Activated T-cell treated with anti-CD3 and anti-CD28 coated beads, Interleukin-2, amount 50 U/mL, for 24 hours (primary cell): ENCODE measurements at regions not wholly inside any gene's neighbourhood (a gene's known extent, or its start where the extent isn't known, plus 50 kb on each side); places are given as distances from the start of the nearest gene placed in this dataset.

Experiments
- DNase-seq: peaks from one replicate; pipeline ENCODE4 v3.0.0-alpha.2; 2020
- H3K27ac Mint-ChIP-seq: 2 replicates; pipeline ENCODE4 v1.8.0; 2020; ENCODE audit warnings: mild to moderate bottlenecking, mixed read lengths
- H3K27me3 Mint-ChIP-seq: 2 replicates; pipeline ENCODE4 v1.8.0; 2020; ENCODE audit warnings: mixed read lengths
- H3K36me3 Mint-ChIP-seq: 2 replicates; pipeline ENCODE4 v1.8.0; 2020; ENCODE audit warnings: low read depth, mixed read lengths
- H3K4me1 Mint-ChIP-seq: 2 replicates; pipeline ENCODE4 v1.8.0; 2020; ENCODE audit warnings: low read depth, mixed read lengths
- H3K4me3 Mint-ChIP-seq: 2 replicates; pipeline ENCODE4 v1.8.0; 2020; ENCODE audit warnings: mild to moderate bottlenecking, moderate library complexity, mixed read lengths
- H3K9me3 Mint-ChIP-seq: 2 replicates; pipeline ENCODE4 v1.8.0; 2020; ENCODE audit warnings: mixed read lengths

- H3K4me1 Mint-ChIP-seq, result no peaks in the 10 kb centered on the region
- H3K9me3 Mint-ChIP-seq, result no peaks in the 10 kb centered on the region
- no peak for DNase-seq
- no peak overlapping the region for H3K4me3 Mint-ChIP-seq
- H3K27ac Mint-ChIP-seq, result no peak overlapping the region
- no peaks in the 10 kb centered on the region for H3K36me3 Mint-ChIP-seq
- peaks cover 11% of the 10 kb centered on the region for H3K27me3 Mint-ChIP-seq
These were observed 145.7 kb upstream of the DAB2 start for GRCh38 chr5:39570403-39571027.

DNA sequence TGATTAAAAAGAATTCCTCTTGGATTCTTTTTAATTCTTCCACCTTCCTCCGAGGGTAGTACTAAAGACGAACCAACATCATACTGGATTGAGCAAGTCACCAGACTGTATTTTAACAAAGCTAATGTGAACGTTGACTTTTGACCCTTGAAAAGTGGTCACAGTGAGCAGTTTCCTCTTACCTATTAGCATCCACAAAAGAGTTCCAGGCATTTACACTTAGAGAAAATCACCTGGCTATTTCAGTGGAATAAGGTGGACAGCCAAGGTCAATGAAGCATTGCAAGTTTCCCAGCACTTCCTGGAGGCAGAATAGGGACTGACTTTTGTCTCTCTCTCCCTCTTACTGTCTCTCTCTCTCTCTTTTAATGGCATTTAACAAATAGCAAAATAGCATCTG, 145.1 kb upstream of the DAB2 start:
- no peak for DNase-seq
- Mint-ChIP-seq H3K36me3 (no peaks in the 10 kb centered on the region), H3K27ac (no peak overlapping the region), H3K9me3 (no peaks in the 10 kb centered on the region), H3K4me3 (no peak overlapping the region), H3K4me1 (no peaks in the 10 kb centered on the region), H3K27me3 (peaks cover 12% of the 10 kb centered on the region)

DNA sequence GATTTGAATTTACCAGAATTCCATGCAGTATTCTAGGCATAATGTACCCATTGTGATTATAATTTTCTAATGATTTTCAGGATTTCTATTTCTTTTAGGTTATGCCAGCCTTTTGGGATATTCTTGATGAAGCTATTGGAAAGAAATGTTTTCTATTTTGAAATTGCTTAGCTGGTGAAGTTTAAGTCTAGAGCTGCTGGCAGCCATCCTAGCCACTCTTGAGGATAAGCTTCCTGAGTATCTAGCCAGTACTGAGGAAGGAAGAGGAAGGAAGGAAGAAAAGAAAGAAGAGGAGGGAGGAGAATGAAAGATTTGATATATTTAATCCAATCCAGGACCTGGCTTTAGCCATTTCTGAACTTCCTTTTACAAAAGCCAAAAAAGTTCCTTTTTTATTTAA, 142.1 kb upstream of the DAB2 start:
- Mint-ChIP-seq H3K9me3 (no peaks in the 10 kb centered on the region), H3K36me3 (no peaks in the 10 kb centered on the region), H3K27me3 (peaks cover 5% of the 10 kb centered on the region), H3K27ac (no peak overlapping the region), H3K4me3 (no peak overlapping the region), H3K4me1 (no peaks in the 10 kb centered on the region)
- DNase-seq, result no peak

DNA sequence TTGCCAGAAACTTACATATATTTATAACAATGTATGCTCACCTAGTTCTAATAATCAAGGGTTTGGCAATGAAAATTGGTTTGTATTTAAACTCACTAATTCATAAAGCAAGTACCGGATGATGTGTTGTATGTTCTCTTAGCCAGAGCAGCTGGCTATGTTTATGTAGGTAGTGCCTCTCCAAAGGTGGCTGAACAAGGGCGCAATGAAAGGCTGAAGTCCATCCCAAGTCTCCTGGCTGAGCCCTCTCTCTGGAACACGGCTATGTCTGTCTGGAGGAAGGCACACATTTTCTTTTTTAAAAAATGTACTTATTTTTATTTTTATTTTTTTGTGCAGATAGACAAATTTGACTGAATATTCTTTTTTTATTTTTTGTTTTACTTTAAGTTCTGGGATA, 141.2 kb upstream of the DAB2 start:
- Mint-ChIP-seq H3K36me3 (no peaks in the 10 kb centered on the region), H3K4me3 (no peak overlapping the region), H3K27ac (no peak overlapping the region), H3K4me1 (no peaks in the 10 kb centered on the region), H3K9me3 (no peaks in the 10 kb centered on the region), H3K27me3 (peaks cover 5% of the 10 kb centered on the region)
- DNase-seq, result no peak

GRCh38 chr5:39561421-39561820, 136.6 kb upstream of the DAB2 start:
- Mint-ChIP-seq H3K27me3 (peaks cover 13% of the 10 kb centered on the region), H3K4me1 (no peaks in the 10 kb centered on the region), H3K27ac (no peak overlapping the region), H3K36me3 (no peaks in the 10 kb centered on the region), H3K9me3 (no peaks in the 10 kb centered on the region), H3K4me3 (no peak overlapping the region)
- DNase-seq, result no peak

- Mint-ChIP-seq H3K36me3 (no peaks in the 10 kb centered on the region), H3K27me3 (peaks cover 13% of the 10 kb centered on the region)
- DNase-seq, result no peak
These were observed 135.9 kb upstream of the DAB2 start for GRCh38 chr5:39560726-39561125.

GRCh38 chr5:39559923-39560322, 135.1 kb upstream of the DAB2 start:
- DNase-seq, result no peak
- Mint-ChIP-seq H3K27me3 (peaks cover 14% of the 10 kb centered on the region), H3K36me3 (no peaks in the 10 kb centered on the region), H3K27ac (no peak overlapping the region), H3K4me3 (no peak overlapping the region), H3K4me1 (no peaks in the 10 kb centered on the region), H3K9me3 (no peaks in the 10 kb centered on the region)

More at GRCh38 chr5:39560726-39561125, 135.9 kb upstream of the DAB2 start:
- H3K4me3 Mint-ChIP-seq, result no peak overlapping the region
- H3K27ac Mint-ChIP-seq, result no peak overlapping the region
- H3K9me3 Mint-ChIP-seq, result no peaks in the 10 kb centered on the region
- no peaks in the 10 kb centered on the region for H3K4me1 Mint-ChIP-seq

DNA sequence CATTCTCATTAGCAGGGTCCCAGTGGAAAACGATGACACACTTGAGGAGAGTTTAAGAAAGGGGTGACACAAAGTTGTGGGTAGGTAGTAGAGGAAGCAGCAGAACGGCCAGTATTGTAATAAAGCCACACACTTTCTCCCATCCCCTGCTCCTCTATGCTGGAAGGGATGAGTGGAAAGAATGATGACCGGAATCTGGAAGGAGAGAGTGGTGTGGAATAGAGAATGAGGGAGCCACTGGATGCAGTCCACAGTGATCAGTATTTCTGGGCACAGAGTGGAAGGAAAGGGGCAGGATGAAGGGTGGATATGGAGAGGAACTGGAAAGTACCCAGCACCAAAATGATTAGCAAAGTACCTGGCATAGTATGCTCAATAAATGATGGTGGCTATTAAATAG, 133.8 kb upstream of the DAB2 start:
- Mint-ChIP-seq H3K4me1 (no peaks in the 10 kb centered on the region), H3K27ac (no peak overlapping the region), H3K36me3 (no peaks in the 10 kb centered on the region), H3K9me3 (no peaks in the 10 kb centered on the region), H3K4me3 (no peak overlapping the region), H3K27me3 (peaks cover 14% of the 10 kb centered on the region)
- DNase-seq, result no peak

GRCh38 chr5:39555788-39556187, 131.0 kb upstream of the DAB2 start:
- Mint-ChIP-seq H3K9me3 (no peaks in the 10 kb centered on the region), H3K27me3 (peaks cover 13% of the 10 kb centered on the region), H3K4me3 (no peak overlapping the region), H3K4me1 (no peaks in the 10 kb centered on the region), H3K27ac (no peak overlapping the region), H3K36me3 (no peaks in the 10 kb centered on the region)
- DNase-seq, result no peak

DNA sequence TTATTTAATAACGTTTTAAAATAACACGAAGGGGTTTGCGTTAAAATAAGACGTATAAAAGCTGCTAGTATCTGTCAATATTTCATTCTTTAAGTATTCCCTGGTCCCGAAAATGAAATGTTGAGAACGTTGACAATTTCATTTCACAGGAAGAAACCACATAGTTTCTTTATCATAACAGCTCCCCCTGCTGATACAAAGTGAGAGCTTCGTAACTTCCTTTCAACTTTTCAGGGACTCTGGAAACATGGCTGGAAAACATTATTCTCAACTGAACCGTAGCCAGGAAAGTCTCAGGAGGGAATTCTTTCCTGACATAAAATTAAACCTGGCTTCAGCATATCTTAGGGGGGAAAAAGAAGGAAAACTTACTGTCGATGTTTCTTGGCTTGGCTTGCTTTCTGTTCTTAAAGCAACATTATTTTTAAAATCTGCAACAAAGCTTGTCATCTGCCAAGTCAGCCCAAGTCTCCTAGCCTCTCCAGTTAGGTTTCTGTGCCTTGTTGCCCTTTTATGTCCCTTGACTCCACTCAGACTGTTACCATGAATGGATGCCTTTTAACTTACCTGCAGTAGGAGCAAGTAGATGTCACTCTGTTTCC, 122.9 kb upstream of the DAB2 start:
- no peaks in the 10 kb centered on the region for H3K36me3 Mint-ChIP-seq
- no peak overlapping the region for H3K4me3 Mint-ChIP-seq

DNA sequence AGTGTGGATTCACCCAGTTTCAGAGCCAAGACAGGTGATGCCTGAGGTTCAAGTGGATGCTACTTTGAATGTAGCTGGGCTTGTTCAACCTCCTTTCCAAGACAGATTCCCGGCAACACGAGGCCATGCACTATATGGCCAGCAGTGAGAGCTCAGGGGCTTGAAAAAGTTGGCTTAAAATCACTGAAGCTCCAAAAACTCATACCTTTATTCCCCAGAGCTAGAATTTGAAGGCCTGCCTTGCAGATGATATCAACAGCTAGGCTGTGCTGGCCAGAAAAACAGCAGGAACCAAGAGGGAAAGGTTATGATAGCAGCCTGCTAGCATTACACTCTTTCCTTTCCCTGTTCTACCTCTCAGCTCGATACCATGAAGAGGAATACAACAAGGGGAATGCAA, 120.2 kb upstream of the DAB2 start:
- H3K4me1 Mint-ChIP-seq, result peaks cover 12% of the 10 kb centered on the region
- no peaks in the 10 kb centered on the region for H3K27me3 Mint-ChIP-seq
- H3K4me3 Mint-ChIP-seq, result no peak overlapping the region
- no peak overlapping the region for H3K27ac Mint-ChIP-seq
- H3K36me3 Mint-ChIP-seq, result no peaks in the 10 kb centered on the region
- no peak for DNase-seq
- no peaks in the 10 kb centered on the region for H3K9me3 Mint-ChIP-seq

More for the DNA sequence above, 122.9 kb upstream of the DAB2 start:
- DNase-seq, result no peak
- H3K9me3 Mint-ChIP-seq, result no peaks in the 10 kb centered on the region
- H3K27me3 Mint-ChIP-seq, result peaks cover 3% of the 10 kb centered on the region
- H3K27ac Mint-ChIP-seq, result no peak overlapping the region
- peaks cover 12% of the 10 kb centered on the region for H3K4me1 Mint-ChIP-seq

- H3K36me3 Mint-ChIP-seq, result no peaks in the 10 kb centered on the region
- H3K9me3 Mint-ChIP-seq, result no peaks in the 10 kb centered on the region
- peaks cover 2% of the 10 kb centered on the region for H3K27me3 Mint-ChIP-seq
- DNase-seq, result no peak
- H3K4me1 Mint-ChIP-seq, result peaks cover 10% of the 10 kb centered on the region
- H3K4me3 Mint-ChIP-seq, result no peak overlapping the region
- no peak overlapping the region for H3K27ac Mint-ChIP-seq
These were observed 118.6 kb upstream of the DAB2 start for GRCh38 chr5:39543335-39543734.

DNA sequence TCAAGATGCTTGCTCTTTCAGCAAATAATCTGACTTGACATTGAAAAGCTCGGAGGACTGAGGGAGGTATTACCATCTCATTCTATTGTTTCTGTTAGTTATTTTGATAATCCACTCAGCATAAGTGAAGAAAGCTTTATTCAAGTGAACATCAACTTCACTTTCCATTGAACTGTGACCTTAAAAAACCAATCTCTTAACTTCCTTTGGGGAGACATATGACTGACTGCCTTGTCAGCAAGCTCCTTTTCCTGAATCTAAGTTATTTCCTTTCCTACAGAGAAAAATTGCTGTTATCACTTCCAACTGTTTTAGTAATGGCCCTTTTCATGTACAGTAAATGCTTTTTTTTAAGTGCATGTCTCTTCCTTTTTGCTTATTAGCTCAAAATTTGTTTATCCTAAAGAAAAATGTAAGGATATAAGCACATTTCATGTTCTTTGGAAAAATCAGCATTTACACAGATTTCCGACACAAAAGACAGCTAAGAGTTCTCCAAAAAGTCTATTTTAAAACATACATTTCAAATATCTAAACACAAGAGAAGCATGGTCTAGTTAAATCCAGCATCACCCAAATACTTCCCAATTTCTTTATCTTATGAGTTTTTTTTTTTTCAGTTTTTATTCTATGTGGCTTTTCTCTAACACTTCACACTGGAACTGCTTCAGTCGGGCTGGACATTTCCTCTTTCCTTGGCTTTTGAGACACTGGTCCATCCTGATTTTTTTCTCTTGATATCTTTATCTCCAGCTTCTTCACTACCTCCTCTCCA, 117.9 kb upstream of the DAB2 start:
- DNase-seq, result no peak
- no peak overlapping the region for H3K4me3 Mint-ChIP-seq
- peaks cover 7% of the 10 kb centered on the region for H3K4me1 Mint-ChIP-seq
- no peaks in the 10 kb centered on the region for H3K9me3 Mint-ChIP-seq
- no peaks in the 10 kb centered on the region for H3K36me3 Mint-ChIP-seq
- no peak overlapping the region for H3K27ac Mint-ChIP-seq
- H3K27me3 Mint-ChIP-seq, result peaks cover 8% of the 10 kb centered on the region

DNA sequence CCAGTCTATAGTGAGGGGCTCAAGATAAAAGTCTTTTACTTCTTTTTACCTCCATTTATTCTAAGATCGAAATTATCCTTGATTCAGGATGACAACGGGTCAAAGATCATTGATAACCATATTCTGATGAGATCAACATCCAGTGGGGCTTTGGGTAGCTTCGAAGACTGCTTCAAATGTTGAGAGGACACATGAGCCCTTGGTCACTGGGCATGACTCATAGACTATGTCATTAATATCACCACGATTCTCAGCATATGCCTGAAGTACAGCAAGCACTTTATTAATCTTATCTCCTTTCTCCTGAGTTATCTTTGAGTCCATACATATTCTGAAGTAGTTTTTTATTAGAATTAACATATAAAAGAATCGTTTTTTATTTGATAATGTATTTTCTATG, 117.1 kb upstream of the DAB2 start:
- no peak overlapping the region for H3K27ac Mint-ChIP-seq
- H3K4me3 Mint-ChIP-seq, result no peak overlapping the region
- peaks cover 12% of the 10 kb centered on the region for H3K27me3 Mint-ChIP-seq
- H3K9me3 Mint-ChIP-seq, result no peaks in the 10 kb centered on the region
- DNase-seq, result no peak
- H3K36me3 Mint-ChIP-seq, result no peaks in the 10 kb centered on the region
- H3K4me1 Mint-ChIP-seq, result peaks cover under 1% of the 10 kb centered on the region

- Mint-ChIP-seq H3K4me1 (no peaks in the 10 kb centered on the region), H3K27ac (no peak overlapping the region), H3K4me3 (no peak overlapping the region), H3K36me3 (no peaks in the 10 kb centered on the region), H3K9me3 (no peaks in the 10 kb centered on the region), H3K27me3 (peaks cover 20% of the 10 kb centered on the region)
- no peak for DNase-seq
These were observed 114.7 kb upstream of the DAB2 start for GRCh38 chr5:39539470-39539869.
